ENCODE measurements at regions not wholly inside any gene's neighbourhood (a gene's known extent, or its start where the extent isn't known, plus 50 kb on each side); places are given as distances from the start of the nearest gene placed in this dataset.
"Not testable (repeated sequence)": the region's sequence is repeated elsewhere in the genome, so short reads cannot be mapped to it uniquely, and the experiment has no call there.

DNA sequence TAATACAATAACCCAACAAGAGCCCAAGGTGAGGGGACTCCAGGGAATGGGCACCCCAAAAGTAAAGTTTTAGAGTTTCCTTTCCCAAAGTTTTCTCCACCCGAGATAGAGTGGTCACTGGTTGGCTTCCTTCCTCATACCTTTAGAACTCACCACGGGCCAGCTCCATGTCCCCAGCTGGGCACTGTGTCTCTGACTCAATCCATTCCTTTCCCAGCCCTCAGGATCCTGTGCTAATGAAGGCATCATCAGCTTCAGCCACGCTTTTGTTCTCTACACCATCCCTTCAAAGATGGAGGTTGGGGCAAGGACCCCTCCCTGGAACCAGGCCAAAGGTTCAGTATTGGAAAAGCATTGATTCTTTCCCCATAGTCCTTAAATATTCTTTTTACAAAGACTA, 59.8 kb upstream of the VASH1 start:
- H3K4me3 ChIP-seq (ENCODE audit: low read length), result no peak overlapping the region
- no peak for TF ChIP-seq CTCF (IDR thresholded peaks at IDR 0.05; ENCODE audit: low read depth, low read length, poor library complexity, severe bottlenecking)
- no peak for TF ChIP-seq EZH2phosphoT487 (IDR thresholded peaks at IDR 0.05; ENCODE audit: borderline replicate concordance, low read length)

GRCh38 chr14:76701981-76702380, 59.3 kb upstream of the VASH1 start:
- no peaks in the 10 kb centered on the region for H3K9me3 ChIP-seq (ENCODE audit: control insufficient read depth, insufficient read depth, low read length)
- no peaks in the 10 kb centered on the region for H3K9me2 ChIP-seq (replicated peaks; ENCODE audit: control insufficient read depth, low read length)
- H3K27me3 ChIP-seq (ENCODE audit: control insufficient read depth, low read length), result 0 out of 2 replicates have a peak, but pooled peaks cover 4% of the 10 kb centered on the region
- no peaks in the 10 kb centered on the region for H3F3A ChIP-seq (ENCODE audit: control insufficient read depth, insufficient read depth)
- H3K36me3 ChIP-seq (ENCODE audit: control insufficient read depth, low read length), result no peaks in the 10 kb centered on the region
- no peak for TF ChIP-seq EZH2phosphoT487 (IDR thresholded peaks at IDR 0.05; ENCODE audit: borderline replicate concordance, low read length)
- TF ChIP-seq CTCF (IDR thresholded peaks at IDR 0.05; ENCODE audit: low read depth, low read length, poor library complexity, severe bottlenecking), result no peak
- H3K27ac ChIP-seq (ENCODE audit: low read depth, low read length), result no peak overlapping the region
- no peak overlapping the region for H3K4me2 ChIP-seq (ENCODE audit: low read length)
- no peaks in the 10 kb centered on the region for H4K20me1 ChIP-seq (ENCODE audit: control insufficient read depth, insufficient read depth, low read depth, low read length)
- H3K4me3 ChIP-seq (ENCODE audit: low read length), result no peak overlapping the region
- H3K4me1 ChIP-seq (ENCODE audit: control insufficient read depth, low read length), result no peaks in the 10 kb centered on the region
- H3K79me2 ChIP-seq (ENCODE audit: control insufficient read depth, low read length), result no peaks in the 10 kb centered on the region

More for the DNA sequence above, 59.8 kb upstream of the VASH1 start:
- no peaks in the 10 kb centered on the region for H3F3A ChIP-seq (ENCODE audit: control insufficient read depth, insufficient read depth)
- H3K9me3 ChIP-seq (ENCODE audit: control insufficient read depth, insufficient read depth, low read length), result no peaks in the 10 kb centered on the region
- H3K9me2 ChIP-seq (replicated peaks; ENCODE audit: control insufficient read depth, low read length), result no peaks in the 10 kb centered on the region
- H3K4me2 ChIP-seq (ENCODE audit: low read length), result no peak overlapping the region
- 0 out of 2 replicates have a peak, but pooled peaks cover 4% of the 10 kb centered on the region for H3K27me3 ChIP-seq (ENCODE audit: control insufficient read depth, low read length)
- no peaks in the 10 kb centered on the region for H4K20me1 ChIP-seq (ENCODE audit: control insufficient read depth, insufficient read depth, low read depth, low read length)
- no peaks in the 10 kb centered on the region for H3K36me3 ChIP-seq (ENCODE audit: control insufficient read depth, low read length)
- no peak overlapping the region for H3K27ac ChIP-seq (ENCODE audit: low read depth, low read length)
- H3K4me1 ChIP-seq (ENCODE audit: control insufficient read depth, low read length), result no peaks in the 10 kb centered on the region
- no peaks in the 10 kb centered on the region for H3K79me2 ChIP-seq (ENCODE audit: control insufficient read depth, low read length)

DNA sequence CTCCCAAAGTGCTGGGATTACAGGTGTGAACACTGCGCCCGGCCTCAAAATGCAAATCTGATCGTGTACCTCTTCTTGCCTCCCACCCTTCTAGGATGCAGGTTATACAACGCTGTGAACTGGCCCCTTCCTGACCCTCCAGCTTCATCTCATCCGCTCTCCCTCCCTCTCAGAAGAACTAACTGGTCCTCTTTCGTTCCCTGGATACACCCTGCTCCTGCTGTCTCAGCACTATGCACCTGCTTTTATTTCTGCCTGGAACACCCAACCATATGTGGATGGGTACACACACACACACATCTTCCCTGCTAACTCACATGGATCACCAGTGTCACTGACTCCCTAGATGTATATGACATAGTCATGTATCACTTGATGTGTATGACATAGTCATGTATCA, 56.1 kb upstream of the VASH1 start:
- H3K4me1 ChIP-seq (ENCODE audit: control insufficient read depth, low read length), result no peaks in the 10 kb centered on the region
- H4K20me1 ChIP-seq (ENCODE audit: control insufficient read depth, insufficient read depth, low read depth, low read length), result no peaks in the 10 kb centered on the region
- H3K9me2 ChIP-seq (replicated peaks; ENCODE audit: control insufficient read depth, low read length), result no peaks in the 10 kb centered on the region
- no peaks in the 10 kb centered on the region for H3K27me3 ChIP-seq (ENCODE audit: control insufficient read depth, low read length)
- no peak overlapping the region for H3K4me2 ChIP-seq (ENCODE audit: low read length)
- no peak overlapping the region for H3K27ac ChIP-seq (ENCODE audit: low read depth, low read length)
- no peaks in the 10 kb centered on the region for H3K36me3 ChIP-seq (ENCODE audit: control insufficient read depth, low read length)
- TF ChIP-seq EZH2phosphoT487 (IDR thresholded peaks at IDR 0.05; ENCODE audit: borderline replicate concordance, low read length), result no peak
- TF ChIP-seq CTCF (IDR thresholded peaks at IDR 0.05; ENCODE audit: low read depth, low read length, poor library complexity, severe bottlenecking), result no peak
- H3F3A ChIP-seq (ENCODE audit: control insufficient read depth, insufficient read depth), result no peaks in the 10 kb centered on the region
- no peak overlapping the region for H3K4me3 ChIP-seq (ENCODE audit: low read length)
- H3K79me2 ChIP-seq (ENCODE audit: control insufficient read depth, low read length), result no peaks in the 10 kb centered on the region
- H3K9me3 ChIP-seq (ENCODE audit: control insufficient read depth, insufficient read depth, low read length), result no peaks in the 10 kb centered on the region

GRCh38 chr14:76706207-76706606, 55.1 kb upstream of the VASH1 start:
- H3K9me3 ChIP-seq (ENCODE audit: control insufficient read depth, insufficient read depth, low read length); H3K4me1 ChIP-seq (ENCODE audit: control insufficient read depth, low read length); H3K36me3 ChIP-seq (ENCODE audit: control insufficient read depth, low read length); H3K9me2 ChIP-seq (replicated peaks; ENCODE audit: control insufficient read depth, low read length); H3K4me2 ChIP-seq (ENCODE audit: low read length); H3K27me3 ChIP-seq (ENCODE audit: control insufficient read depth, low read length); H3K79me2 ChIP-seq (ENCODE audit: control insufficient read depth, low read length); H3F3A ChIP-seq (ENCODE audit: control insufficient read depth, insufficient read depth); H3K27ac ChIP-seq (ENCODE audit: low read depth, low read length); H4K20me1 ChIP-seq (ENCODE audit: control insufficient read depth, insufficient read depth, low read depth, low read length); H3K4me3 ChIP-seq (ENCODE audit: low read length): not testable (repeated sequence)
